Activated T-helper 2 cell treated with anti-CD3 and anti-CD28 coated beads, Interferon-gamma antibody, Interleukin-2, Interleukin-4, amounts not matched to agents 10 μg/mL and 5 μg/mL and 100 μg/mL, durations not matched to agents 14 hours and 24 hours and 36 hours (primary cell): ENCODE measurements at regions not wholly inside any gene's neighbourhood (a gene's known extent, or its start where the extent isn't known, plus 50 kb on each side); places are given as distances from the start of the nearest gene placed in this dataset.

Source experiments
- DNase-seq: peaks from one replicate; pipeline ENCODE4 v3.0.0; 2021; ENCODE audit warnings: low spot score
- H3K27ac Mint-ChIP-seq: one replicate; pipeline ENCODE4 v1.8.0; 2021; ENCODE audit warnings: mixed read lengths
- H3K27me3 Mint-ChIP-seq: one replicate; pipeline ENCODE4 v1.8.0; 2021; ENCODE audit warnings: low read depth, mixed read lengths
- H3K36me3 Mint-ChIP-seq: one replicate; pipeline ENCODE4 v1.8.0; 2021; ENCODE audit warnings: low read depth, mixed read lengths
- H3K4me1 Mint-ChIP-seq: one replicate; pipeline ENCODE4 v1.8.0; 2021; ENCODE audit warnings: low read depth, mixed read lengths
- H3K4me3 Mint-ChIP-seq: one replicate; pipeline ENCODE4 v1.8.0; 2021; ENCODE audit warnings: low read depth, mild to moderate bottlenecking, moderate library complexity, mixed read lengths
- H3K9me3 Mint-ChIP-seq: one replicate; pipeline ENCODE4 v1.8.0; 2021; ENCODE audit warnings: mixed read lengths
- intact Hi-C: fragments of 100-400 bp; cut with micrococcal nuclease; formaldehyde crosslinking; loops from one replicate; pipeline ENCODE4 v1.15.1; 2023

DNA sequence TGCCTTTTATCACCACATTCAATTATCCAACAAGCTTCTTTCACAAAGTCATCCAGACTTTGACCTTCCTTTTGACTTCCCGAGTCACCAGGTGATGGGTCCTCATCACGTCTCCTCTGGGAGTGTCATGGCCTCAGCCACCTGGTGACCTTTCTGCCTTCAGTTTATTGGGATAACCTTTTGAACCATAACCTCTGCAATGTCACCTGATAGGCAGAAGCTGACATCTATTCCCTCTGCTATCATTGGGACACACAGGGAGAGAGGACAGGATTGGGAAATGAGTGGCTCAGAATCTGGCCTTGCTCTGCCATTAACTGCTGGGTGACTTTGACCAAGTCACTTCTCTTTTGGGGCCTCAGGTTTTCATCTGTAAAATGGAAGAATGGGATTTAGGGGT is 388.7 kb downstream of the NUAK1 start:
- intact Hi-C loops: no loop called here
- Mint-ChIP-seq H3K9me3 (no peaks in the 10 kb centered on the region), H3K27me3 (no peaks in the 10 kb centered on the region), H3K36me3 (no peaks in the 10 kb centered on the region), H3K4me1 (no peaks in the 10 kb centered on the region), H3K4me3 (no peak overlapping the region), H3K27ac (no peak overlapping the region)
- DNase-seq: no peak

DNA sequence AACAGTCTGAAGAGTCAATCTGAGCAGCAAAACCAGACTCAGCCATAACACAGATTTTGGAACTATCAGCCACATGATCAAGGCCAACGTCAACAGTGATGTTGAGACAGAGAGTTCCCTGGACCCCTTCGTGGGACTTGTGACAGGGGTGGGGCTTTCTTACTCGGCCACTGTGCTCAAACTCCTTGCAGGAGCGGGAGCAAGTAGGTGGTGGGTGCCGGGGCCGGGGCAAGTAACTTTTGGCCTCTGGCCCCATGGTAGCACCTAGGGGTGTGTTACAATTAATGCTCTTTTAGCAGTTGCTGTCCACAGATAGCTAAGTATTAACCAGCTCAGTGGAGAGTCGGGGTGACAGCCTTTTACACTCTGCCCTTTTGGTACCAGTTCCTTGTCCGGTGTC is 384.4 kb downstream of the NUAK1 start:
- no peaks in the 10 kb centered on the region for H3K27me3 Mint-ChIP-seq
- no peak overlapping the region for H3K27ac Mint-ChIP-seq
- no peak for DNase-seq
- no peaks in the 10 kb centered on the region for H3K36me3 Mint-ChIP-seq
- intact Hi-C loops: no loop called here
- H3K4me3 Mint-ChIP-seq: no peak overlapping the region
- no peaks in the 10 kb centered on the region for H3K4me1 Mint-ChIP-seq
- no peaks in the 10 kb centered on the region for H3K9me3 Mint-ChIP-seq

DNA sequence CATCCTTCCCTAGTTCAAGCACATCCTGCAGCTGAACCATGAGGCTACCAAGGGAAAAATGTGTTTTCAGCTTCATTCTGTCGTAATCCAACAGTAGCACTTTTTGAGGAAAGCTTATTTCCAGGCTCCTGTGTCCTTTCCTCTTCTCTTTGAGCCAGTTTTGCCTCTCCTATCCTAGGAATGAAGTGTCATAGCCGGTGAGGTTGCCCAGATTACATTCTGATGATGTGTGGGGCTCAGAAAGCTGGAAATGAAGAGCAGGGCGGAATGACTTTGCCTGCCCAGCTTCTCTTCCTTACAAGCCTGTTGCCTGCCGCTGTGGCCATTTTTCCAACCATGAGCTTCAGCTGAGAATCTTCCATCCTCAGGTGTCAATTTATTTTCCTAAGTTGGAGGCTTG is 381.8 kb downstream of the NUAK1 start:
- H3K27ac Mint-ChIP-seq: no peak overlapping the region
- H3K4me3 Mint-ChIP-seq: no peak overlapping the region
- no peaks in the 10 kb centered on the region for H3K36me3 Mint-ChIP-seq
- no peaks in the 10 kb centered on the region for H3K9me3 Mint-ChIP-seq
- no peak for DNase-seq
- intact Hi-C loops: no loop called here
- no peaks in the 10 kb centered on the region for H3K27me3 Mint-ChIP-seq
- no peaks in the 10 kb centered on the region for H3K4me1 Mint-ChIP-seq

- no peaks in the 10 kb centered on the region for H3K4me1 Mint-ChIP-seq
- H3K4me3 Mint-ChIP-seq: no peak overlapping the region
- H3K9me3 Mint-ChIP-seq: no peaks in the 10 kb centered on the region
- no peak for DNase-seq
- H3K27ac Mint-ChIP-seq: no peak overlapping the region
- H3K36me3 Mint-ChIP-seq: no peaks in the 10 kb centered on the region
- intact Hi-C loops: no loop called here
- no peaks in the 10 kb centered on the region for H3K27me3 Mint-ChIP-seq
Observed at GRCh38 chr12:105759149-105759548, 379.6 kb downstream of the NUAK1 start.

DNA sequence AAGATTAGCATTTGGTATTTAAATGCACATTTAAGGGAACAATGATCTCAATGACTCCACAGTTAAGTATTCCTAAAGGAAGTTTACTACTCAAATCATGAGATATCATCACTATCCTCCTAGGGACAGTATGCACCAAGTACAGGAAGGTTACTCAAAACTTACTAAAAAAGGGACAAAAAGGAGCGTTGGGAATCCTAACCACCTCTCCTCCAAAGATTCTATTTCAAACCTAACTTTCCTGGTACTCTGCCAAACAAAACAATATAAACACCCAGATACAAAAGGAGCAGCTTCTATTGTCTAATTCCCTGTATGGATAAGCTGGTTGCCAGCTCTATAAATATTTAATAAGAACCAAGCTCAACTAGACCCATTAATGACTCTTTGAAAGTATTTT is 377.7 kb downstream of the NUAK1 start:
- no peak for DNase-seq
- Mint-ChIP-seq H3K4me3 (no peak overlapping the region), H3K36me3 (no peaks in the 10 kb centered on the region), H3K27me3 (no peaks in the 10 kb centered on the region), H3K9me3 (no peaks in the 10 kb centered on the region), H3K4me1 (no peaks in the 10 kb centered on the region), H3K27ac (no peak overlapping the region)
- intact Hi-C loops: no loop called here

GRCh38 chr12:105764216-105764835 is 374.4 kb downstream of the NUAK1 start:
- Mint-ChIP-seq H3K4me1 (no peaks in the 10 kb centered on the region), H3K4me3 (no peak overlapping the region), H3K27ac (no peak overlapping the region), H3K27me3 (peaks cover 6% of the 10 kb centered on the region), H3K36me3 (no peaks in the 10 kb centered on the region), H3K9me3 (no peaks in the 10 kb centered on the region)
- intact Hi-C loops: no loop called here
- DNase-seq: no peak

DNA sequence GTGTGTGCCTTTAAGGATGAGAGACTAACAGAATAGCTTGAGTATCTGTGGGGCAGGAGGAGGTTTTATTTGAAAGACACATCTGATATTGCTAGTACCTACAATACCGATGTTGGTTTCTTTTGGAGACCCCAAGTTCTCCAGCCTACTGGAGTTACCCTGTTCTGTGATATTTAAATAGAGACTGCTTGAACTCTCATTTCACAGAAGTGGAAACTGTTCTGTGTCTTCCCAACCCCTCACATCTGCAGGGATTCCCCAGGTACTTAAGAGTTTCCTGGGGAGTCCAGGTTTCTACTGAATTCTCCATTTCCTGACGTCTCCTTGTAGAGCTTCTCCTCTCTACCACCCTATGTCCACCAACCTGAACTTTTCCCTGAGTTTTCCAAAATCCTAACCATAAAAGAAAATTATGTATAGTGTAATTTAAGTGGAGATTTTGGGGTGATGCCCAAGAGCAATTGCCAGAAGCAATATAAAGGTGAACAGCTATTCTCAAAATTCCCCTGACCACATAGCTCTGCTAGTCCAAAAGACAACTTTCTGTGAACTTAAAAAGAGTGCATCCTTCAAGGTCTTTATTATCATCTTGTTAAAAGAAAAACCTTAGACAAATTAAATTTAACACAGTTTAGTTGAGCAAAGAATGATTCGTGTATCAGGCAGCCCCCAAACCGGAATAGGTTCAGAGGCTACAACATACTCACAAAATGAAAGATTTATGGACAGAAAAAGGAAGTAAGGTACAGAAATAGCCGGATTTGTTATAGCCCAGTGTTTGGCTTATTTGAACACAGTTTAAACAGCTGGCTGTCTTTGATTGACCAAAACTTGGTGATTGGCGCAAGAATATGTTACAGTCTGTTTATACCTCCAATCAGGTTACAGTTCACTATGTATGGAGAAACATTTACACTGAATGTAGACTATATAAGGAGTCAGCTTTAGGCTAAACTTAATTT is 373.4 kb downstream of the NUAK1 start:
- Mint-ChIP-seq H3K27me3 (peaks cover 6% of the 10 kb centered on the region), H3K27ac (no peak overlapping the region)
- DNase-seq: no peak

DNA sequence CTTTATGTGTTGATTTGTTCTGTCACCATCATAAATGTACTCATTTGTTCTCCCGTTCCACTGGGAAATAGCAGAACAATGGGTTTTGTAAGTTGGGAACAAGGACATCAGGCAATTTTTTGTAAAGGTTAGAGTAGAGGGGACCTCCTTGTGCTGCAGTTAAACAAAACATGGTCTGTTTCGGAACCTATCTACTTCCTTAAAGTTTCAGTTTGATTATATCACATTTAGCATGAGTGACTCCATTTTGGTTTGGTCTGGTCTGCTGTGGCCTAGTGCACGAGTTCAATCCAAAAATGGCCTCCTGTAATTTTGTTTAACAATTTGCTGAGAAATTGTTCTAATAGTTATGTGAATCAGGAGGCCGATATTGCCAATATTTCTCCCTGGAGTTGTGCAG is 372.7 kb downstream of the NUAK1 start:
- Mint-ChIP-seq H3K36me3 (no peaks in the 10 kb centered on the region), H3K9me3 (no peaks in the 10 kb centered on the region), H3K4me3 (no peak overlapping the region), H3K27me3 (peaks cover 8% of the 10 kb centered on the region), H3K4me1 (no peaks in the 10 kb centered on the region), H3K27ac (no peak overlapping the region)
- intact Hi-C loops: no loop called here
- DNase-seq: no peak

More for the DNA sequence above, 373.4 kb downstream of the NUAK1 start:
- Mint-ChIP-seq H3K4me3 (no peak overlapping the region), H3K9me3 (no peaks in the 10 kb centered on the region), H3K36me3 (no peaks in the 10 kb centered on the region), H3K4me1 (no peaks in the 10 kb centered on the region)
- intact Hi-C loops: no loop called here

DNA sequence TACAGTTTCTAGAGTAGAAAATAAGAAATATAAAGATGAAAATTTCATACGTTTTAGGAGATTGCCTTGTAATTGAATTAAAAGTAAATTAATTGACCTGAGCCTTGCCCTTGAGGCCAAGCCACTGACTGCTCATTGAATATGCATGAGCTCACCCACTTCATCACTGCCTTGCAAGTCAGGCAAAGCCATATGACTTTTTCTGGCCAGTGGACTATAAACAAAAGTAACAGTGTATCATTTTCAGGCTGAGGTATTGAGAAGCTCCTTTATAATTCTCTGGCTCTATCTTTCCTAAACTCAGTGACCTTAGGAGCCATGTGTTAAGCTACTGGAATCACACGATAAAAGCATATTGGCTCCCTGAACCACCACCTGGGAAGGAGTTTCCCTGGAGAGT is 369.3 kb downstream of the NUAK1 start:
- Mint-ChIP-seq H3K4me1 (no peaks in the 10 kb centered on the region), H3K27me3 (peaks cover 8% of the 10 kb centered on the region), H3K4me3 (no peak overlapping the region), H3K36me3 (no peaks in the 10 kb centered on the region), H3K9me3 (no peaks in the 10 kb centered on the region), H3K27ac (no peak overlapping the region)
- intact Hi-C loops: no loop called here
- DNase-seq: no peak

DNA sequence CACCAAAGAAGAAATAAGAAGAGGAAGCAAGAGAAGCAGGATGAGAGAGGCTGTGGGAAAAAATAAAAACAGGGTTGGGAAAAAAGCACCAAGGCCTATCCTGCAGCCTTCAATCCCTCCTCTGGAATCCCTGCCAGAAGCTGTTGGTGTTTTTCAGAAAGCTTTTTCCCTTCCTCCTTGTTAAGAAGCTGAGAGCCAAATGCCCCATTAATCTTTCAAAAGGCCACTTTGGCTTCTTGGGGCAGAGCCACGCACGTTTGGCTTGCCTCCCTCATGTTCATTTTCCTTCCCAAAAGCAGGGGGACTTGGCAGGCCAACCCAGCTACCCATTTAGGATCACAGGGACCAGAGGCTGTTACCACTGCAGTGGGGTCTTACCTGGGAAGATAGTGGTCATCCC is 365.3 kb downstream of the NUAK1 start:
- H3K36me3 Mint-ChIP-seq: no peaks in the 10 kb centered on the region
- peaks cover 4% of the 10 kb centered on the region for H3K9me3 Mint-ChIP-seq
- H3K4me3 Mint-ChIP-seq: no peak overlapping the region
- no peaks in the 10 kb centered on the region for H3K4me1 Mint-ChIP-seq
- intact Hi-C loops: no loop called here
- H3K27ac Mint-ChIP-seq: no peak overlapping the region
- peaks cover 4% of the 10 kb centered on the region for H3K27me3 Mint-ChIP-seq
- no peak for DNase-seq

DNA sequence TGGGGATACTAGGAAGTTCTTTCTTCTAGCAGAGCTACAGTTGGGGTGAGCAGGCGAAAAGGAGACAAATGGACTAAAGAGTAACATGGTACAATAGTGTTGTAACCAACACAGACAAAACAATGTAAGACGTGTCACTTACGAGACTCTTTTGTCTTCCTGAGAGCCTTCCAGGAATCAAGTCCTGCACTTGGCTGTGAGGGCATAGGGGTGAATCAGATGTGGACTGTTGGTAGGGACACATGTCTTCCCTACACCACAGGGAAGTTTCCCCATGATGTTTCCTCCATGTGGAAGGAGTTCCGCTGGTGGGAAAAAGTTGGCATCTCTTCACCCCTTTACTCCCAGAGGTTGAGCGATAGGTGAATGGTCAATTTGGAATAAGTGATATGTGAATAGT is 364.7 kb downstream of the NUAK1 start:
- H3K27me3 Mint-ChIP-seq: peaks cover 2% of the 10 kb centered on the region
- intact Hi-C loops: no loop called here
- H3K4me1 Mint-ChIP-seq: no peaks in the 10 kb centered on the region
- H3K27ac Mint-ChIP-seq: no peak overlapping the region
- DNase-seq: no peak
- H3K36me3 Mint-ChIP-seq: no peaks in the 10 kb centered on the region
- H3K9me3 Mint-ChIP-seq: peaks cover 4% of the 10 kb centered on the region
- no peak overlapping the region for H3K4me3 Mint-ChIP-seq

DNA sequence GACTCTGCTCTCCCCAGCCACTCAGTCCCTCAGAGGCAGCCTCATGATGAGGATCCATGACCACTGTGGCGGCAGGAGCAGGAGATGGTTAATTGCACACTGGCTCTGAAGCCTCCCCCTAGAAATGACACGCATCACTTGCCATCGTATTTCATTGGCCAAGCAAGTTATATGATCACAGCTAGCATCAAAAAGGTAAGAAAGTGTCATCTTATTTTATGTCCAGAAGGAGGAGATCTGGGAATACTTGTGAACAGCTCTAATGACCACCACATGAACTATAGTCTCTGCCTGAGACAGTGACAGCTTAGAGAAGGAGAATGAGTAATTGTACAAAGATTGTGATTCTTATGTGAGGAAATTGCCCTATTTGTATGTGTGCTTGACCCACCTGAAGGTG is 363.4 kb downstream of the NUAK1 start:
- no peak overlapping the region for H3K4me3 Mint-ChIP-seq
- peaks cover 2% of the 10 kb centered on the region for H3K27me3 Mint-ChIP-seq
- H3K4me1 Mint-ChIP-seq: no peaks in the 10 kb centered on the region
- intact Hi-C loops: no loop called here
- DNase-seq: no peak
- peaks cover 4% of the 10 kb centered on the region for H3K9me3 Mint-ChIP-seq
- H3K27ac Mint-ChIP-seq: no peak overlapping the region
- H3K36me3 Mint-ChIP-seq: no peaks in the 10 kb centered on the region
